Upper lobe of right lung (tissue), 1 donor: ENCODE measurements at regions not wholly inside any gene's neighbourhood (a gene's known extent, or its start where the extent isn't known, plus 50 kb on each side); places are given as distances from the start of the nearest gene placed in this dataset.

Experiments
- ATAC-seq: fragments of 200-7000 bp; cut with Tn5 transposase; one replicate; pipeline ENCODE4 v1.9.1; 2020; ENCODE audit warnings: mild to moderate bottlenecking, moderate library complexity
- DNase-seq: peaks from one replicate; pipeline ENCODE4 v3.0.0-alpha.2; 2020
- H3K27ac ChIP-seq: fragments of 200-600 bp; one replicate; pipeline ENCODE4 v1.8.0; 2022
- H3K27me3 ChIP-seq: fragments of 200-600 bp; one replicate; pipeline ENCODE4 v1.8.0; 2022; ENCODE audit warnings: mild to moderate bottlenecking
- H3K36me3 ChIP-seq: fragments of 200-600 bp; one replicate; pipeline ENCODE4 v1.8.0; 2022
- H3K4me1 ChIP-seq: fragments of 200-600 bp; one replicate; pipeline ENCODE4 v1.8.0; 2022
- H3K4me3 ChIP-seq: fragments of 200-600 bp; one replicate; pipeline ENCODE4 v1.8.0; 2022; ENCODE audit warnings: mild to moderate bottlenecking
- H3K9me3 ChIP-seq: fragments of 200-600 bp; one replicate; pipeline ENCODE4 v1.8.0; 2022
- CTCF ChIP-seq: fragments of 200-600 bp; IDR thresholded peaks from one replicate; pipeline ENCODE4 v1.8.0; 2022; ENCODE audit warnings: antibody characterized with exemption
- intact Hi-C: fragments of 100-400 bp; cut with DNase I; formaldehyde crosslinking; loops from one replicate; pipeline ENCODE4 v1.11.0; 2022
- donor health status: DM: no; HTN: yes; CAD: no; lungs with severe emphysema.

GRCh38 chr3:72130565-72130964, 345.6 kb upstream of the PROK2 start:
- TF ChIP-seq CTCF, result no peak
- H3K9me3 ChIP-seq, result no peaks in the 10 kb centered on the region
- H3K36me3 ChIP-seq, result no peaks in the 10 kb centered on the region
- H3K27me3 ChIP-seq, result no peaks in the 10 kb centered on the region
- DNase-seq (no peak), ATAC-seq (no peak)
- intact Hi-C loops, result no loop called here
- H3K4me3 ChIP-seq, result no peak overlapping the region
- H3K27ac ChIP-seq, result no peak overlapping the region
- H3K4me1 ChIP-seq, result no peaks in the 10 kb centered on the region

- no peak overlapping the region for H3K27ac ChIP-seq
- H3K36me3 ChIP-seq, result no peaks in the 10 kb centered on the region
- H3K4me3 ChIP-seq, result no peak overlapping the region
- intact Hi-C loops, result no loop called here
- no peaks in the 10 kb centered on the region for H3K27me3 ChIP-seq
- no peak for DNase-seq
- H3K4me1 ChIP-seq, result no peaks in the 10 kb centered on the region
- TF ChIP-seq CTCF, result no peak
- ATAC-seq, result no peak
- no peaks in the 10 kb centered on the region for H3K9me3 ChIP-seq
Observed at GRCh38 chr3:72129501-72130094, 344.6 kb upstream of the PROK2 start.

- TF ChIP-seq CTCF, result no peak
- no peak overlapping the region for H3K27ac ChIP-seq
- ATAC-seq (no peak), DNase-seq (no peak)
- H3K4me3 ChIP-seq, result no peak overlapping the region
- no peaks in the 10 kb centered on the region for H3K4me1 ChIP-seq
- H3K27me3 ChIP-seq, result no peaks in the 10 kb centered on the region
- H3K9me3 ChIP-seq, result no peaks in the 10 kb centered on the region
- no peaks in the 10 kb centered on the region for H3K36me3 ChIP-seq
- intact Hi-C loops, result no loop called here
Observed at GRCh38 chr3:72128921-72129320, 344.0 kb upstream of the PROK2 start.

- no peak for TF ChIP-seq CTCF
- H3K27me3 ChIP-seq, result no peaks in the 10 kb centered on the region
- no peaks in the 10 kb centered on the region for H3K9me3 ChIP-seq
- H3K4me1 ChIP-seq, result no peaks in the 10 kb centered on the region
- no peak overlapping the region for H3K27ac ChIP-seq
- H3K4me3 ChIP-seq, result no peak overlapping the region
- DNase-seq, result no peak
- no peaks in the 10 kb centered on the region for H3K36me3 ChIP-seq
- peak; percentile 71 for ATAC-seq
- intact Hi-C loops, result no loop called here
Observed at GRCh38 chr3:72127844-72128243, 342.9 kb upstream of the PROK2 start.

- no peaks in the 10 kb centered on the region for H3K9me3 ChIP-seq
- H3K27ac ChIP-seq, result no peak overlapping the region
- ATAC-seq, result no peak
- intact Hi-C loops, result no loop called here
- H3K4me1 ChIP-seq, result no peaks in the 10 kb centered on the region
- TF ChIP-seq CTCF, result no peak
- DNase-seq, result no peak
- H3K4me3 ChIP-seq, result no peak overlapping the region
- H3K27me3 ChIP-seq, result no peaks in the 10 kb centered on the region
- H3K36me3 ChIP-seq, result no peaks in the 10 kb centered on the region
Observed at GRCh38 chr3:72127224-72127612, 342.3 kb upstream of the PROK2 start.
